ENCODE measurements at regions not wholly inside any gene's neighbourhood (a gene's known extent, or its start where the extent isn't known, plus 50 kb on each side); places are given as distances from the start of the nearest gene placed in this dataset.
A peak's percentile ranks its signal among the peaks of the same experiment; 100 is the strongest.

DNA sequence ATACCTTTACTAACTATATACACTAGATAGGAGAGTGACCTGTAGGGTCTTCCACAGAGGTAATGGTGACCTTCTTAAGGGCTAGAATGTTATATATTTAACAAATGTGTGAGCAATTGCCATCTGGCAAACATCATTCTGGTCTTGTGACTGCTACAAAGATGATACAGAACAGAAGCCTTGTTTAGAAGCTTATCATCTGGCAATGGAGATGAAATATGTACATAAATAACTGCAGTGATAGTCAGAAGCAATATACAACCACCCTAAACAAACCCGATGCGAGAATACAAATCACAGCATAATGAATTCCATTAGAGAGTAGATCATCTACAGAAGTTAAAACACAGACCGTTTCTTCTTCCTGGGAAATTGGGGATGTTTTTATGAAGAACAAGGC, 952.7 kb upstream of the SLIT2 start:
- ATAC-seq: peak; percentile 95
- no peak for TF ChIP-seq GLIS3 (CRISPR knock-in tag; IDR thresholded peaks at IDR 0.05)
- TF ChIP-seq PPARA (CRISPR knock-in tag; IDR thresholded peaks at IDR 0.05; ENCODE audit: borderline replicate concordance): no peak
- TF ChIP-seq ZNF565 (CRISPR knock-in tag; conservative IDR thresholded peaks at IDR 0.05; ENCODE audit: low read depth): no peak
- TF ChIP-seq CSRNP3 (CRISPR knock-in tag; IDR thresholded peaks at IDR 0.05): no peak
- TF ChIP-seq ZC3H10 (CRISPR knock-in tag; IDR thresholded peaks at IDR 0.05): peak; percentile 94
- no peak; the same call in 1 of the 2 replicates for TF ChIP-seq PATZ1 (CRISPR knock-in tag; IDR thresholded peaks at IDR 0.05; ENCODE audit: borderline replicate concordance)
- TF ChIP-seq ZFP30 (CRISPR knock-in tag; IDR thresholded peaks at IDR 0.05): no peak
- peak; percentile 95 for TF ChIP-seq RARB (CRISPR knock-in tag; IDR thresholded peaks at IDR 0.05)
- TF ChIP-seq TCF4 (CRISPR knock-in tag; IDR thresholded peaks at IDR 0.05; ENCODE audit: borderline replicate concordance): peak; percentile 54; the same call in 1 of the 2 replicates
- TF ChIP-seq POU6F1 (CRISPR knock-in tag; IDR thresholded peaks at IDR 0.05; ENCODE audit: borderline replicate concordance, low read depth): peak; percentile 81; the same call in 1 of the 2 replicates
- no peak for TF ChIP-seq ARNTL (CRISPR knock-in tag; IDR thresholded peaks at IDR 0.05; ENCODE audit: borderline replicate concordance, low read depth)
- peak; percentile 99 for TF ChIP-seq TOX (CRISPR knock-in tag; IDR thresholded peaks at IDR 0.05; ENCODE audit: borderline replicate concordance)
- TF ChIP-seq ZNF8 (CRISPR knock-in tag; IDR thresholded peaks at IDR 0.05): no peak

GRCh38 chr4:19293781-19294180, 957.9 kb upstream of the SLIT2 start:
- no peak for ATAC-seq
- no peak for TF ChIP-seq TOX (CRISPR knock-in tag; IDR thresholded peaks at IDR 0.05; ENCODE audit: borderline replicate concordance)
- TF ChIP-seq ESRRG (CRISPR knock-in tag; IDR thresholded peaks at IDR 0.05): no peak
- TF ChIP-seq CSRNP3 (CRISPR knock-in tag; IDR thresholded peaks at IDR 0.05): no peak
- TF ChIP-seq PATZ1 (CRISPR knock-in tag; IDR thresholded peaks at IDR 0.05; ENCODE audit: borderline replicate concordance): no peak
- TF ChIP-seq ZFP30 (CRISPR knock-in tag; IDR thresholded peaks at IDR 0.05): no peak
- TF ChIP-seq ARNTL (CRISPR knock-in tag; IDR thresholded peaks at IDR 0.05; ENCODE audit: borderline replicate concordance, low read depth): no peak
- TF ChIP-seq POU6F1 (CRISPR knock-in tag; IDR thresholded peaks at IDR 0.05; ENCODE audit: borderline replicate concordance, low read depth): no peak
- TF ChIP-seq CSDC2 (CRISPR knock-in tag; IDR thresholded peaks at IDR 0.05): no peak

DNA sequence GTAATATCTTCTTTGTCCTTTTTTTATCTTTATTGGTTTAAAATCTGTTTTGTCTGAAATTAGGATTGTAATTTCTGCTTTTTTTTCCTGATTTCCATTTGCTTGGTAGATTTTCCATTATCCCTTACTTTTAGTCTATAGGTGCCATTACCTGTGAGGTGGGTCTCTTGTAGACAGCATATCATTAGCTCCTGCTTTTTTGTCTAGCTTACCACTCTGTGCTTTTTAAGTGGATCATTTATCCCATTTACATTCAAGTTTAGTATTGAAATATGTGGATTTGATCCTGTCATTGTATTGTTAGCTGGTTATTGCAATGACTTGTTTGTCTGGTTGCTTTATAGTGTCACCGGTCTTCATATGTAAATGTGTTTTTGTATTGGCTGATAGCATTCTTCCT, 958.6 kb upstream of the SLIT2 start:
- no peak for ATAC-seq
- TF ChIP-seq, protein P1, sequence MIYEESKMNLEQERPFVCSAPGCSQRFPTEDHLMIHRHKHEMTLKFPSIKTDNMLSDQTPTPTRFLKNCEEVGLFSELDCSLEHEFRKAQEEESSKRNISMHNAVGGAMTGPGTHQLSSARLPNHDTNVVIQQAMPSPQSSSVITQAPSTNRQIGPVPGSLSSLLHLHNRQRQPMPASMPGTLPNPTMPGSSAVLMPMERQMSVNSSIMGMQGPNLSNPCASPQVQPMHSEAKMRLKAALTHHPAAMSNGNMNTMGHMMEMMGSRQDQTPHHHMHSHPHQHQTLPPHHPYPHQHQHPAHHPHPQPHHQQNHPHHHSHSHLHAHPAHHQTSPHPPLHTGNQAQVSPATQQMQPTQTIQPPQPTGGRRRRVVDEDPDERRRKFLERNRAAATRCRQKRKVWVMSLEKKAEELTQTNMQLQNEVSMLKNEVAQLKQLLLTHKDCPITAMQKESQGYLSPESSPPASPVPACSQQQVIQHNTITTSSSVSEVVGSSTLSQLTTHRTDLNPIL (CRISPR knock-in tag; IDR thresholded peaks at IDR 0.05; ENCODE audit: low read depth): no peak
- TF ChIP-seq ARNTL (CRISPR knock-in tag; IDR thresholded peaks at IDR 0.05; ENCODE audit: borderline replicate concordance, low read depth) (no peak), GLIS3 (CRISPR knock-in tag; IDR thresholded peaks at IDR 0.05) (no peak), ZNF70 (CRISPR knock-in tag; IDR thresholded peaks at IDR 0.05) (no peak)

All from SK-N-SH treated with all-trans-retinoic acid at 6 μM for 48 hours (cell line).